Esophagus muscularis mucosa (tissue), 4 donors: ENCODE measurements at regions not wholly inside any gene's neighbourhood (a gene's known extent, or its start where the extent isn't known, plus 50 kb on each side); places are given as distances from the start of the nearest gene placed in this dataset.
"Not testable (repeated sequence)": the region's sequence is repeated elsewhere in the genome, so short reads cannot be mapped to it uniquely, and the experiment has no call there.

ENCODE experiments used
- DNase-seq: peaks from one replicate; pipeline ENCODE4 v3.0.0-alpha.2; 2017; ENCODE audit errors: extremely low spot score
- H3K27ac ChIP-seq, 4 donors: fragments of 200-600 bp; sonication (generic); replicated peaks in 1 of 4; 1 replicate in 3 of 4; 2 replicates in 1 of 4; pipeline ENCODE4 v1.5.1; 2016 to 2019; ENCODE audit warnings: mild to moderate bottlenecking in 1 of 4
- H3K27me3 ChIP-seq, 4 donors: fragments of 200-600 bp; sonication (generic); one replicate each; pipeline versions ENCODE4 v1.5.1 to v1.6.0; 2016 to 2019
- H3K36me3 ChIP-seq, 4 donors: fragments of 200-600 bp; sonication (generic); one replicate each; pipeline ENCODE4 v1.5.1; 2016 to 2019
- H3K4me1 ChIP-seq, 4 donors: fragments of 200-600 bp; sonication (generic); one replicate each; pipeline ENCODE4 v1.5.1; 2016 to 2019
- H3K4me3 ChIP-seq, 4 donors: fragments of 200-600 bp; sonication (generic); 1 replicate in 2 of 4; 2 replicates in 2 of 4; pipeline ENCODE4 v1.5.1; 2016 to 2019; ENCODE audit warnings: mild to moderate bottlenecking in 4 of 4, moderate library complexity in 1 of 4
- H3K9me3 ChIP-seq, 4 donors: fragments of 200-600 bp; sonication (generic); 1 replicate in 3 of 4; 2 replicates in 1 of 4; pipeline ENCODE4 v1.5.1; 2016 to 2019
- EP300 ChIP-seq: sonication (generic); formaldehyde crosslinking; IDR thresholded peaks from one replicate; pipeline ENCODE4 v1.6.1; 2017; ENCODE audit warnings: antibody characterized with exemption
- POLR2A ChIP-seq: fragments of 450-650 bp; IDR thresholded peaks from one replicate; pipeline ENCODE4 v1.6.1; 2017; ENCODE audit warnings: antibody characterized with exemption, moderate library complexity, mild to moderate bottlenecking, low read depth
- POLR2AphosphoS5 ChIP-seq, 2 donors: sonication (generic); formaldehyde crosslinking; IDR thresholded peaks; one replicate each; pipeline ENCODE4 v1.6.1; 2017; ENCODE audit warnings: antibody characterized with exemption in 2 of 2
- WGBS: methylation state at CpG from one replicate; pipeline ENCODE4 v1.1.5; 2018; 5-methylcytosine and 5-hydroxymethylcytosine counted together
- intact Hi-C: fragments of 100-400 bp; cut with DNase I; formaldehyde crosslinking; loops from one replicate; pipeline ENCODE4 v1.15.1; 2023
- TF ChIP-seq, protein P1 (sequence below), 3 experiments: fragments of 200-600 bp in 2 of 3; fragments of 450-650 bp in 1 of 3; sonication (generic) in 2 of 3; IDR thresholded peaks; one replicate each; pipeline ENCODE4 v1.5.1; 2017 to 2019; ENCODE audit warnings: antibody characterized with exemption in 3 of 3, mild to moderate bottlenecking in 2 of 3, moderate library complexity in 1 of 3

DNA sequence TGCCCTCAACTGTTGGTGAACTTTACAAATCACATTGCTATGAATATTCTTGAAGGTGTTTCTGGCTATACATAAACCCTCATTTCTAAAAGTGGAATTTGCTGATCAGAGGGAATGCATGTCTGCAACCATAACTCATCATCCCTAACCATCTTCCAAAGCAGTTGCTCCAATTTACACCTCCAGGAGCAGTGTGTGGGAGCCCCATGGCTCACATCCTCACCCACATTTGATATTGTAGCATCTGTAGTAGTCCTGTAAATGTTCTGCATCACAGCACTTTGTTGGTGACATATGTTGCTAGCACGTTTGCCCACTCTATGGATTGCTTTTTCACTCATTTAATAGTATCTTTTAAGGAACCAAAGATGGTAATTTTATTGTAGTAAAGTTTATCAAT is 183.8 kb upstream of the SMLR1 start:
- Histone ChIP-seq H3K36me3 (no peaks in the 10 kb centered on the region), H3K9me3 (peaks cover 0 to 13% (median 0%) of the 10 kb centered on the region in 4 donors), H3K27ac (no peak overlapping the region), H3K27me3 (no peaks in the 10 kb centered on the region), H3K4me3 (no peak overlapping the region), H3K4me1 (no peaks in the 10 kb centered on the region)
- no peak for DNase-seq
- WGBS: 87% methylated on average over 1 of the region's 1 CpG
- TF ChIP-seq EP300: no peak
- no peak for TF ChIP-seq POLR2AphosphoS5 (IDR thresholded peaks at IDR 0.05)
- TF ChIP-seq, protein P1, sequence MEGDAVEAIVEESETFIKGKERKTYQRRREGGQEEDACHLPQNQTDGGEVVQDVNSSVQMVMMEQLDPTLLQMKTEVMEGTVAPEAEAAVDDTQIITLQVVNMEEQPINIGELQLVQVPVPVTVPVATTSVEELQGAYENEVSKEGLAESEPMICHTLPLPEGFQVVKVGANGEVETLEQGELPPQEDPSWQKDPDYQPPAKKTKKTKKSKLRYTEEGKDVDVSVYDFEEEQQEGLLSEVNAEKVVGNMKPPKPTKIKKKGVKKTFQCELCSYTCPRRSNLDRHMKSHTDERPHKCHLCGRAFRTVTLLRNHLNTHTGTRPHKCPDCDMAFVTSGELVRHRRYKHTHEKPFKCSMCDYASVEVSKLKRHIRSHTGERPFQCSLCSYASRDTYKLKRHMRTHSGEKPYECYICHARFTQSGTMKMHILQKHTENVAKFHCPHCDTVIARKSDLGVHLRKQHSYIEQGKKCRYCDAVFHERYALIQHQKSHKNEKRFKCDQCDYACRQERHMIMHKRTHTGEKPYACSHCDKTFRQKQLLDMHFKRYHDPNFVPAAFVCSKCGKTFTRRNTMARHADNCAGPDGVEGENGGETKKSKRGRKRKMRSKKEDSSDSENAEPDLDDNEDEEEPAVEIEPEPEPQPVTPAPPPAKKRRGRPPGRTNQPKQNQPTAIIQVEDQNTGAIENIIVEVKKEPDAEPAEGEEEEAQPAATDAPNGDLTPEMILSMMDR (IDR thresholded peaks at IDR 0.05): no peak
- no peak for TF ChIP-seq POLR2A
- intact Hi-C loops: no loop called here

DNA sequence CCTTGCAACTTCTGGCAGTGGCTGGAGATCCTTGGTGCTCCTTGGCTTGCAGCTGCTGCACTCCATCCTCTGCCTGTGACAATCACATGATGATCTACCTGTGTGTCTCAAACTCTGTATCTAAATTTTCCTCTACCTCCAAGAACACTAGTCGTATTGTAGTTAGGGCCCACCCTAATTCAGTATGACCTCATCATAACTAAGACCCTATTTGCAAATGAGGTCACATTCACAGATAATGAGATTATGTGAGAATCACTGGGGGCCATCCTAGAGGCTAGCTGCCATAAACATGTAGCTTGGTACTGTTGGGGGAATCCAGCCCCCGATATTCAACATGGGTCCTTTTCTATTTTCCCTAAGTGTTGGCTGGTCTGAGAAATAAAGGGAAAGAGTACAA is 183.0 kb upstream of the SMLR1 start:
- peaks cover 0 to 13% (median 0%) of the 10 kb centered on the region in 4 donors for H3K9me3 ChIP-seq
- intact Hi-C loops: no loop called here
- no peaks in the 10 kb centered on the region for H3K36me3 ChIP-seq
- no peak overlapping the region for H3K27ac ChIP-seq
- H3K4me3 ChIP-seq: no peak overlapping the region
- 96% methylated on average over 2 of the region's 2 CpGs for whole genome bisulfite sequencing
- no peak for TF ChIP-seq EP300
- TF ChIP-seq, protein P1 (IDR thresholded peaks at IDR 0.05): no peak
- TF ChIP-seq POLR2A: no peak
- TF ChIP-seq POLR2AphosphoS5 (IDR thresholded peaks at IDR 0.05): no peak
- H3K4me1 ChIP-seq: no peaks in the 10 kb centered on the region
- no peaks in the 10 kb centered on the region for H3K27me3 ChIP-seq
- DNase-seq: no peak

GRCh38 chr6:130644769-130645168 is 182.4 kb upstream of the SMLR1 start:
- H3K4me3 ChIP-seq, H3K4me1 ChIP-seq, H3K27me3 ChIP-seq, H3K27ac ChIP-seq, H3K36me3 ChIP-seq, intact Hi-C loops, DNase-seq: not testable (repeated sequence)
- peaks cover 0 to 13% (median 0%) of the 10 kb centered on the region in 4 donors for H3K9me3 ChIP-seq
- WGBS: 93% methylated on average over 3 of the region's 3 CpGs

- no peaks in the 10 kb centered on the region for H3K27me3 ChIP-seq
- intact Hi-C loops: no loop called here
- peaks cover 0 to 13% (median 0%) of the 10 kb centered on the region in 4 donors for H3K9me3 ChIP-seq
Measured at GRCh38 chr6:130647246-130647645, 180.0 kb upstream of the SMLR1 start.

GRCh38 chr6:130655586-130655985 is 171.6 kb upstream of the SMLR1 start:
- TF ChIP-seq EP300: no peak
- no peak for TF ChIP-seq POLR2A
- TF ChIP-seq POLR2AphosphoS5 (IDR thresholded peaks at IDR 0.05): no peak
- TF ChIP-seq, protein P1 (IDR thresholded peaks at IDR 0.05): no peak
- no peak overlapping the region for H3K4me3 ChIP-seq
- no peaks in the 10 kb centered on the region for H3K9me3 ChIP-seq
- H3K4me1 ChIP-seq: no peaks in the 10 kb centered on the region
- 90% methylated on average over 1 of the region's 1 CpG for WGBS
- intact Hi-C loops: no loop called here
- no peak for DNase-seq
- H3K27ac ChIP-seq: no peak overlapping the region
- H3K36me3 ChIP-seq: no peaks in the 10 kb centered on the region
- H3K27me3 ChIP-seq: no peaks in the 10 kb centered on the region

More at GRCh38 chr6:130647246-130647645, 180.0 kb upstream of the SMLR1 start:
- Histone ChIP-seq H3K36me3 (no peaks in the 10 kb centered on the region), H3K4me1 (no peaks in the 10 kb centered on the region), H3K27ac (no peak overlapping the region), H3K4me3 (no peak overlapping the region)
- TF ChIP-seq, protein P1 (IDR thresholded peaks at IDR 0.05): no peak
- TF ChIP-seq POLR2AphosphoS5 (IDR thresholded peaks at IDR 0.05): no peak
- no peak for TF ChIP-seq POLR2A
- TF ChIP-seq EP300: no peak
- DNase-seq: no peak
